OCI-LY3 (cell line): ENCODE measurements at regions not wholly inside any gene's neighbourhood (a gene's known extent, or its start where the extent isn't known, plus 50 kb on each side); places are given as distances from the start of the nearest gene placed in this dataset.

Experiments used
- H2AFZ ChIP-seq: fragments of 200-600, 300-600 bp; shearing (Covaris generic); 2 replicates; pipeline ENCODE4 v1.6.0; 2014; ENCODE audit warnings: antibody characterized with exemption, low read depth, low read length
- H3K27ac ChIP-seq: fragments of 200-600, 300-600 bp; sonication (generic); 2 replicates; pipeline ENCODE4 v1.5.1; 2014; ENCODE audit warnings: mild to moderate bottlenecking, low read length, moderate library complexity, mixed read lengths
- H3K27me3 ChIP-seq: fragments of 200-600, 300-600 bp; sonication (generic); 2 replicates; pipeline ENCODE4 v1.6.1; 2014; ENCODE audit warnings: low read depth, low read length, mixed read lengths
- H3K36me3 ChIP-seq: fragments of 200-600, 300-600 bp; sonication (generic); replicated peaks from 2 replicates; pipeline ENCODE3; 2014; ENCODE audit warnings: low read depth, low read length, mixed read lengths
- H3K4me1 ChIP-seq: fragments of 300-600, 200-600 bp; sonication (generic); 2 replicates; pipeline ENCODE4 v1.6.1; 2014; ENCODE audit warnings: low read length, mixed read lengths
- H3K4me2 ChIP-seq: fragments of 200-600, 300-600 bp; sonication (generic); 2 replicates; pipeline ENCODE4 v1.6.1; 2014; ENCODE audit warnings: low read length, mixed read lengths
- H3K4me3 ChIP-seq: fragments of 300-600, 200-600 bp; sonication (generic); 2 replicates; pipeline ENCODE4 v1.5.1; 2014; ENCODE audit warnings: antibody characterized with exemption, mild to moderate bottlenecking, low read length, moderate library complexity
- H3K79me2 ChIP-seq: fragments of 300-600, 200-600 bp; shearing (Covaris generic); 2 replicates; pipeline ENCODE4 v1.6.1; 2014; ENCODE audit warnings: mild to moderate bottlenecking, low read length, mixed read lengths
- H3K9ac ChIP-seq: fragments of 300-600, 200-600 bp; shearing (Covaris generic); 2 replicates; pipeline ENCODE4 v1.6.0; 2014; ENCODE audit warnings: mild to moderate bottlenecking, low read length, moderate library complexity
- H3K9me3 ChIP-seq: fragments of 200-600, 300-600 bp; shearing (Covaris generic); 2 replicates; pipeline ENCODE4 v1.6.1; 2014; ENCODE audit warnings: low read length, mixed read lengths; ENCODE audit not compliant: insufficient read depth
- H4K20me1 ChIP-seq: fragments of 200-600, 300-600 bp; sonication (generic); 2 replicates; pipeline ENCODE4 v1.6.1; 2016; ENCODE audit warnings: low read length, mixed read lengths; ENCODE audit not compliant: insufficient read depth
- CTCF ChIP-seq: fragments of 200-600, 300-600 bp; sonication (generic); IDR thresholded peaks from 2 replicates; pipeline ENCODE4 v1.5.1; 2014; ENCODE audit warnings: antibody characterized with exemption, low read length, low read depth
- EZH2phosphoT487 ChIP-seq: fragments of 200-600 bp; shearing (Covaris generic); IDR thresholded peaks from 2 replicates; pipeline ENCODE4 v1.6.1; 2018; ENCODE audit warnings: antibody characterized with exemption, mixed run types, low read depth

GRCh38 chr15:81612631-81613030 is 238.6 kb upstream of the TMC3 start:
- Histone ChIP-seq H2AFZ (no peak overlapping the region), H3K27ac (no peak overlapping the region), H3K4me1 (no peaks in the 10 kb centered on the region), H3K79me2 (no peaks in the 10 kb centered on the region), H3K36me3 (no peaks in the 10 kb centered on the region), H3K27me3 (peaks cover 34% of the 10 kb centered on the region), H3K9ac (no peak overlapping the region), H3K4me3 (no peak overlapping the region), H4K20me1 (no peaks in the 10 kb centered on the region), H3K9me3 (no peaks in the 10 kb centered on the region), H3K4me2 (no peak overlapping the region)
- TF ChIP-seq CTCF (no peak), EZH2phosphoT487 (no peak)

GRCh38 chr15:81611679-81612078 is 237.7 kb upstream of the TMC3 start:
- H2AFZ ChIP-seq = no peak overlapping the region
- H3K4me3 ChIP-seq = no peak overlapping the region
- H3K9me3 ChIP-seq = no peaks in the 10 kb centered on the region
- H3K36me3 ChIP-seq = no peaks in the 10 kb centered on the region
- no peak overlapping the region for H3K4me2 ChIP-seq
- H3K27ac ChIP-seq = no peak overlapping the region
- H4K20me1 ChIP-seq = no peaks in the 10 kb centered on the region
- H3K27me3 ChIP-seq = peaks cover 36% of the 10 kb centered on the region
- no peaks in the 10 kb centered on the region for H3K4me1 ChIP-seq
- no peaks in the 10 kb centered on the region for H3K79me2 ChIP-seq
- no peak overlapping the region for H3K9ac ChIP-seq
- TF ChIP-seq CTCF (no peak), EZH2phosphoT487 (no peak)

- no peak overlapping the region for H3K9ac ChIP-seq
- H3K79me2 ChIP-seq = no peaks in the 10 kb centered on the region
- H3K4me2 ChIP-seq = no peak overlapping the region
- H2AFZ ChIP-seq = no peak overlapping the region
- no peak overlapping the region for H3K4me3 ChIP-seq
- no peaks in the 10 kb centered on the region for H3K36me3 ChIP-seq
- TF ChIP-seq CTCF = no peak
- TF ChIP-seq EZH2phosphoT487 = no peak
- H3K4me1 ChIP-seq = no peaks in the 10 kb centered on the region
- H3K9me3 ChIP-seq = no peaks in the 10 kb centered on the region
- no peak overlapping the region for H3K27ac ChIP-seq
- peaks cover 32% of the 10 kb centered on the region for H3K27me3 ChIP-seq
- H4K20me1 ChIP-seq = no peaks in the 10 kb centered on the region
Observed at GRCh38 chr15:81608309-81608829, 234.4 kb upstream of the TMC3 start.

- Histone ChIP-seq H3K4me2 (no peak overlapping the region), H2AFZ (no peak overlapping the region), H3K4me1 (no peaks in the 10 kb centered on the region), H3K36me3 (no peaks in the 10 kb centered on the region), H3K4me3 (no peak overlapping the region), H3K27ac (no peak overlapping the region), H3K79me2 (no peaks in the 10 kb centered on the region), H3K27me3 (peaks cover 14% of the 10 kb centered on the region), H3K9ac (no peak overlapping the region), H4K20me1 (no peaks in the 10 kb centered on the region), H3K9me3 (peaks cover 13% of the 10 kb centered on the region; the same call in 1 of the 2 replicates)
- TF ChIP-seq EZH2phosphoT487 (no peak), CTCF (no peak)
Observed at GRCh38 chr15:81604713-81605112, 230.7 kb upstream of the TMC3 start.
